Loucy (cell line): ENCODE measurements at regions not wholly inside any gene's neighbourhood (a gene's known extent, or its start where the extent isn't known, plus 50 kb on each side); places are given as distances from the start of the nearest gene placed in this dataset.

Experiments used
- H2AFZ ChIP-seq: fragments of 200-600 bp; sonication (generic); 2 replicates; pipeline ENCODE4 v1.6.0; 2016; ENCODE audit warnings: antibody characterized with exemption, mild to moderate bottlenecking, low read length, moderate library complexity
- H3F3A ChIP-seq: fragments of 200-600 bp; 2 replicates; pipeline ENCODE4 v1.6.0; 2016; ENCODE audit warnings: antibody characterized with exemption, low read depth, mild to moderate bottlenecking
- H3K27me3 ChIP-seq: fragments of 200-600 bp; sonication (generic); 2 replicates; pipeline ENCODE4 v1.6.1; 2014; ENCODE audit warnings: low read length, mild to moderate bottlenecking; ENCODE audit not compliant: insufficient read depth, poor library complexity, severe bottlenecking
- H3K36me3 ChIP-seq: fragments of 200-600 bp; sonication (generic); 2 replicates; pipeline ENCODE4 v1.6.1; 2016; ENCODE audit warnings: low read length; ENCODE audit not compliant: insufficient read depth
- H3K4me1 ChIP-seq: fragments of 200-600 bp; sonication (generic); 2 replicates; pipeline ENCODE4 v1.5.1; 2014; ENCODE audit warnings: low read length, mild to moderate bottlenecking; ENCODE audit not compliant: insufficient read depth, poor library complexity, severe bottlenecking
- H3K4me2 ChIP-seq: fragments of 200-600 bp; sonication (generic); 2 replicates; pipeline ENCODE4 v1.6.0; 2014; ENCODE audit warnings: antibody characterized with exemption, low read length, low read depth, mild to moderate bottlenecking; ENCODE audit not compliant: poor library complexity, severe bottlenecking
- H3K4me3 ChIP-seq: fragments of 200-600 bp; sonication (generic); 2 replicates; pipeline ENCODE4 v1.5.1; 2014; ENCODE audit warnings: low read length, mild to moderate bottlenecking, mixed read lengths; ENCODE audit not compliant: poor library complexity, severe bottlenecking
- H3K79me2 ChIP-seq: fragments of 200-600 bp; sonication (generic); 2 replicates; pipeline ENCODE4 v1.6.1; 2014; ENCODE audit warnings: low read length; ENCODE audit not compliant: insufficient read depth
- H3K9ac ChIP-seq: fragments of 200-600 bp; sonication (generic); 2 replicates; pipeline ENCODE4 v1.6.0; 2014; ENCODE audit warnings: mild to moderate bottlenecking, low read depth, low read length, moderate library complexity; ENCODE audit not compliant: poor library complexity, severe bottlenecking
- H3K9me2 ChIP-seq: fragments of 200-600 bp; sonication (generic); replicated peaks from 2 replicates; pipeline ENCODE4 v1.6.1; 2016; ENCODE audit warnings: low read depth, low read length, mixed read lengths
- H3K9me3 ChIP-seq: fragments of 200-600 bp; sonication (generic); 2 replicates; pipeline ENCODE4 v1.6.1; 2014; ENCODE audit warnings: mild to moderate bottlenecking, antibody characterized with exemption, low read length, low read depth; ENCODE audit not compliant: insufficient read depth
- H4K20me1 ChIP-seq: fragments of 200-600 bp; sonication (generic); 2 replicates; pipeline ENCODE4 v1.6.0; 2014; ENCODE audit warnings: antibody characterized with exemption, low read length, mild to moderate bottlenecking; ENCODE audit not compliant: insufficient read depth, poor library complexity, severe bottlenecking
- CTCF ChIP-seq: fragments of 200-600 bp; sonication (generic); conservative IDR thresholded peaks from 2 replicates; pipeline ENCODE4 v1.5.1; 2014; ENCODE audit warnings: mild to moderate bottlenecking, antibody characterized with exemption, low read length
- EZH2phosphoT487 ChIP-seq: fragments of 200-600 bp; IDR thresholded peaks from 2 replicates; pipeline ENCODE4 v1.6.1; 2018; ENCODE audit warnings: antibody characterized with exemption, mild to moderate bottlenecking, moderate library complexity, borderline replicate concordance

- Histone ChIP-seq H3K9ac (no peak overlapping the region), H4K20me1 (no peaks in the 10 kb centered on the region), H3K79me2 (no peaks in the 10 kb centered on the region), H2AFZ (no peak overlapping the region), H3K4me3 (no peak overlapping the region), H3K4me2 (no peak overlapping the region), H3K27me3 (no peaks in the 10 kb centered on the region), H3F3A (no peaks in the 10 kb centered on the region), H3K36me3 (no peaks in the 10 kb centered on the region), H3K9me2 (no peaks in the 10 kb centered on the region), H3K4me1 (no peaks in the 10 kb centered on the region), H3K9me3 (no peaks in the 10 kb centered on the region)
- no peak for TF ChIP-seq CTCF
- no peak for TF ChIP-seq EZH2phosphoT487
Observed at GRCh38 chrX:68897118-68897945, 68.5 kb downstream of the EFNB1 start.

- Histone ChIP-seq H3F3A (no peaks in the 10 kb centered on the region), H4K20me1 (no peaks in the 10 kb centered on the region), H3K4me2 (no peak overlapping the region), H3K79me2 (no peaks in the 10 kb centered on the region), H3K9me2 (no peaks in the 10 kb centered on the region), H3K27me3 (no peaks in the 10 kb centered on the region), H3K4me3 (no peak overlapping the region), H3K9me3 (no peaks in the 10 kb centered on the region), H3K9ac (no peak overlapping the region), H2AFZ (no peak overlapping the region), H3K4me1 (no peaks in the 10 kb centered on the region), H3K36me3 (no peaks in the 10 kb centered on the region)
- TF ChIP-seq EZH2phosphoT487 (no peak), CTCF (no peak)
Observed at GRCh38 chrX:68896581-68896980, 67.8 kb downstream of the EFNB1 start.

GRCh38 chrX:68895778-68896177, 67.0 kb downstream of the EFNB1 start:
- H4K20me1 ChIP-seq: no peaks in the 10 kb centered on the region
- no peaks in the 10 kb centered on the region for H3K79me2 ChIP-seq
- no peak overlapping the region for H2AFZ ChIP-seq
- H3K27me3 ChIP-seq: no peaks in the 10 kb centered on the region
- H3K9me2 ChIP-seq: no peaks in the 10 kb centered on the region
- TF ChIP-seq CTCF (no peak), EZH2phosphoT487 (no peak)
- H3K9ac ChIP-seq: no peak overlapping the region
- H3K4me3 ChIP-seq: no peak overlapping the region
- H3F3A ChIP-seq: no peaks in the 10 kb centered on the region
- no peaks in the 10 kb centered on the region for H3K9me3 ChIP-seq
- H3K36me3 ChIP-seq: no peaks in the 10 kb centered on the region
- H3K4me2 ChIP-seq: no peak overlapping the region
- no peaks in the 10 kb centered on the region for H3K4me1 ChIP-seq
